ENCODE measurements at regions not wholly inside any gene's neighbourhood (a gene's known extent, or its start where the extent isn't known, plus 50 kb on each side); places are given as distances from the start of the nearest gene placed in this dataset.
"Not testable (repeated sequence)": the region's sequence is repeated elsewhere in the genome, so short reads cannot be mapped to it uniquely, and the experiment has no call there.

DNA sequence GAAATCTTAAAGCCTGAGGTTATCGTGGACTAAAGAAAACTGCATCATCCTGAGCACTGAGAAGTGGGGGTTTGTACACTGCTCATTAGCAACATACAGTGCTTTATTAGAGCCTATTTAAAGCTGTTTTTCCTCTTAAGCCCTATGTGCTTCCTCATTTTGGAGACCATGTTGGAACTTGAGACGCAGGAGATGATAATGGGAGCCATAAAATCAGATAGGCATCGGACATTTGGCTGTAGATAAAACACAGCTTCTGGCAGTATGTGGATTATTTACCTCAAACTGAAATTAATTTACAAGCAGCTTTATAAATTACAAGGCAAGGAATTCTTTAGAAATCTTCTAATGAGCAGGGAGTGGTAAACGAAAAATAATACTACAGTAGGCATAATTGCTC lies 147.7 kb upstream of the IVNS1ABP start:
- WGBS, 3 donors: 29% methylated on average over 4 of the region's 4 CpGs
- peaks cover 2% of the 10 kb centered on the region for H3K4me1 ChIP-seq (ENCODE audit: insufficient read depth)
- H3K4me3 ChIP-seq: no peak overlapping the region
- no peak for TF ChIP-seq POLR2A (IDR thresholded peaks at IDR 0.05)
- TF ChIP-seq, protein P1, sequence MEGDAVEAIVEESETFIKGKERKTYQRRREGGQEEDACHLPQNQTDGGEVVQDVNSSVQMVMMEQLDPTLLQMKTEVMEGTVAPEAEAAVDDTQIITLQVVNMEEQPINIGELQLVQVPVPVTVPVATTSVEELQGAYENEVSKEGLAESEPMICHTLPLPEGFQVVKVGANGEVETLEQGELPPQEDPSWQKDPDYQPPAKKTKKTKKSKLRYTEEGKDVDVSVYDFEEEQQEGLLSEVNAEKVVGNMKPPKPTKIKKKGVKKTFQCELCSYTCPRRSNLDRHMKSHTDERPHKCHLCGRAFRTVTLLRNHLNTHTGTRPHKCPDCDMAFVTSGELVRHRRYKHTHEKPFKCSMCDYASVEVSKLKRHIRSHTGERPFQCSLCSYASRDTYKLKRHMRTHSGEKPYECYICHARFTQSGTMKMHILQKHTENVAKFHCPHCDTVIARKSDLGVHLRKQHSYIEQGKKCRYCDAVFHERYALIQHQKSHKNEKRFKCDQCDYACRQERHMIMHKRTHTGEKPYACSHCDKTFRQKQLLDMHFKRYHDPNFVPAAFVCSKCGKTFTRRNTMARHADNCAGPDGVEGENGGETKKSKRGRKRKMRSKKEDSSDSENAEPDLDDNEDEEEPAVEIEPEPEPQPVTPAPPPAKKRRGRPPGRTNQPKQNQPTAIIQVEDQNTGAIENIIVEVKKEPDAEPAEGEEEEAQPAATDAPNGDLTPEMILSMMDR (IDR thresholded peaks at IDR 0.05): no peak
- TF ChIP-seq EP300 (IDR thresholded peaks at IDR 0.05): no peak
- intact Hi-C loops (cut with DNase I): no loop called here
- no peak for DNase-seq
- H3K9me3 ChIP-seq: no peaks in the 10 kb centered on the region
- no peaks in the 10 kb centered on the region for H3K36me3 ChIP-seq
- no peaks in the 10 kb centered on the region for H3K27me3 ChIP-seq
- no peak overlapping the region for H3K27ac ChIP-seq

DNA sequence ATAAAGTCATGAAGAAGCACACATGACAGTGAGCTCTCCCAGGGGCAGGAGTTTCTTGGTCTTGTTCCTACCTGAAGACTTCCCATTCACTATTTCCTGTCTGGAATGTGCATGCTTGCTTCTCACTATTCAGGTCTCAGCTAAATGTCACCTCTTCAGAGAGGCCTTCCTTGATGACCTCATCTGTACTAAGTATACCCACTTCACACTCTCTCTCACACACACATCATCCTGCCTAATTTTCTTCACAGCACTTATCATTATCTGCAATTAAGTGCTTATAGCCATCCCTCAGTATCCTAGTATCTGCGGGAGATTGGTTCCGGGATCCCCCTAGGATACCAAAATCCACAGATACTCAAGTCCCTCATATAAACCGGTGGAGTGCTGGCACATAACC lies 146.4 kb upstream of the IVNS1ABP start:
- WGBS, 3 donors: 65 to 81% (median 67%) methylated on average over 3 of the region's 3 CpGs
- no peak overlapping the region for H3K4me3 ChIP-seq
- TF ChIP-seq, protein P1 (IDR thresholded peaks at IDR 0.05): no peak
- no peak for TF ChIP-seq POLR2A (IDR thresholded peaks at IDR 0.05)
- TF ChIP-seq EP300 (IDR thresholded peaks at IDR 0.05): no peak
- DNase-seq: no peak
- intact Hi-C loops (cut with DNase I): no loop called here
- H3K27me3 ChIP-seq: no peaks in the 10 kb centered on the region
- no peaks in the 10 kb centered on the region for H3K36me3 ChIP-seq
- H3K4me1 ChIP-seq (ENCODE audit: insufficient read depth): peaks cover 2% of the 10 kb centered on the region
- H3K27ac ChIP-seq: no peak overlapping the region
- H3K9me3 ChIP-seq: no peaks in the 10 kb centered on the region

DNA sequence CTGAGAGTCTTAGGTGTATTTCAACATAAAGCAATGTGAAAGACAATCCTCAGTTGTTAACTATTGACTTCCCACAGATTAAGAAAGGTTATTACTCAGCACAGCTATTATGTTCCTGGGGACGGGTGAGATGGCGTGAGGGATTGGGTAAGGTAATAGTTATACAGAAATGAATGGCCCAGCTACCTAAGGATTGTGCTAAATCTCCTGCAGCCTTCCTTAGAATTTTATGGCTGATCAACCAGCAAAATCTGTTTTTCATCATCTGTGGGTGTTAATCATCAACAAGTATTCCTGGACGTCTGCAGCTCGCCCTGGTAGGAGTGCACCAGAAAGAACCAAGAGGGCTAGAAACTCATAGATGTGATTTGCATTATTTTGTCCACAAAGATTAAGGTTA lies 146.0 kb upstream of the IVNS1ABP start:
- intact Hi-C loops (cut with DNase I): no loop called here
- peaks cover 2% of the 10 kb centered on the region for H3K4me1 ChIP-seq (ENCODE audit: insufficient read depth)
- 75 to 86% (median 86%) methylated on average over 4 of the region's 4 CpGs for WGBS, 3 donors

DNA sequence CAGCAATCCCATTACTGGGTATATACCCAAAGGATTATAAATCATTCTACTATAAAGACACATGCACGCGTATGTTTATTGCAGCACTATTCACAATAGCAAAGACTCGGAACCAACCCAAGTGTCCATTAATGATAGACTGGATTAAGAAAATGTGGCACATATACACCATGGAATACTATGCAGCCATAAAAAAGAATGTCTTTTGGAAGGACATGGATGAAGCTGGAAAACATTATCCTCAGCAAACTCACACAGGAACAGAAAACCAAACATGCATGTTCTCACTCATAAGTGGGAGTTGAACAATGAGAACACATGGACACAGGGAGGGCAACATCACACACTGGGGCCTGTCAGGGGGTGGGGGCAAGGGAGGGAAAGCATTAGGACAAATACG lies 143.7 kb upstream of the IVNS1ABP start:
- intact Hi-C loops (cut with DNase I); H3K4me1 ChIP-seq (ENCODE audit: insufficient read depth); DNase-seq; H3K36me3 ChIP-seq; H3K4me3 ChIP-seq; H3K27me3 ChIP-seq; H3K9me3 ChIP-seq; H3K27ac ChIP-seq: not testable (repeated sequence)
- WGBS, 3 donors: 95 to 98% (median 96%) methylated on average over 4 of the region's 4 CpGs

More for the DNA sequence above, 146.0 kb upstream of the IVNS1ABP start:
- Histone ChIP-seq H3K27ac (no peak overlapping the region), H3K27me3 (no peaks in the 10 kb centered on the region), H3K9me3 (no peaks in the 10 kb centered on the region), H3K36me3 (no peaks in the 10 kb centered on the region), H3K4me3 (no peak overlapping the region)
- TF ChIP-seq, protein P1 (IDR thresholded peaks at IDR 0.05): no peak
- TF ChIP-seq EP300 (IDR thresholded peaks at IDR 0.05) (no peak), POLR2A (IDR thresholded peaks at IDR 0.05) (no peak)
- no peak for DNase-seq

DNA sequence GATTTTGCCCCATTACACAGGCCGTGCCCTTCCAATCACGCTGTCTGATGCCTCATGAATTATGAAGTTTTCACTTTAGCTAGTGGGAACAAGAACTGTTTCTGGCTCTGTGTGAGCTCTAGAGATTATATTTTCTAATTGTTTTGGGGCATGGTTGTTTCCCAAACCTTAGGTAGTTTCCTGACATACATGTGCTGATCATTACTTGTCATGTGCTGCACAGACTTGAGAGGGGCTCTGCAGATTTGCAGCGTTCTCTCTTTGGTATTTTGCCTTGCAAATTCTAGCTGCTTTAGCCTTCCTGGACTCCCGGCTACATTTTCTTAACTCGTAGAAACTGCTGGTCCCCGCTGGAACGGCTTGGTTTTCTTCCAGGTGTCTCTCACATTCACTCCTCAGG lies 142.1 kb upstream of the IVNS1ABP start:
- Histone ChIP-seq H3K27me3 (no peaks in the 10 kb centered on the region), H3K9me3 (no peaks in the 10 kb centered on the region), H3K4me1 (ENCODE audit: insufficient read depth) (no peaks in the 10 kb centered on the region), H3K27ac (no peak overlapping the region), H3K4me3 (no peak overlapping the region), H3K36me3 (no peaks in the 10 kb centered on the region)
- no peak for TF ChIP-seq EP300 (IDR thresholded peaks at IDR 0.05)
- TF ChIP-seq POLR2A (IDR thresholded peaks at IDR 0.05): no peak
- TF ChIP-seq, protein P1 (IDR thresholded peaks at IDR 0.05): no peak
- intact Hi-C loops (cut with DNase I): no loop called here
- 91 to 93% (median 92%) methylated on average over 7 of the region's 7 CpGs for whole genome bisulfite sequencing, 3 donors
- DNase-seq: no peak
